HG03025 (cell line): ENCODE measurements at regions not wholly inside any gene's neighbourhood (a gene's known extent, or its start where the extent isn't known, plus 50 kb on each side); places are given as distances from the start of the nearest gene placed in this dataset.
"Not testable (repeated sequence)": the region's sequence is repeated elsewhere in the genome, so short reads cannot be mapped to it uniquely, and the experiment has no call there.

ENCODE experiments used
- ATAC-seq: cut with Tn5 transposase; IDR thresholded peaks from one replicate; pipeline ENCODE4 v1.9.1; 2021; ENCODE audit warnings: mild to moderate bottlenecking, moderate library complexity; ENCODE audit not compliant: unreplicated experiment, low FRiP score

DNA sequence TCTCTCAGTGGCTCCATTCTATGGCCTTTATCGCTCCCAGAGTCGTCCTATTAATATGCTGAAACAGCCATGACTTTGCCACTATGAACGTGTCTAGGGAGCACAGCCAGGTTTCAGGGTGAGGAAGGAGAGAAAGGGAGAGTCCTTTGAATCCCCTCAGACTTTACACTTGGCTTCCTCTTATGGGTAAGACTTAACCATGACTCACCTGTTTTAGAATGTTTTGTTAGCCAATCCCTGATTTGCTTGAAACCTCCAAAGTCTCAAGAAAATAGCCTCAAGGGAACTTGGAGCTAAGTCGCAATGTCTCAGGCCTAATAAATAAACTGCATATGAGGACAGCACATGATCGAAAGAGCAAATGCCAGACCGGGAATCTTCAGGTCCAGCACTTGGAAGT, 131.2 kb upstream of the RCN1 start:
- no peak for ATAC-seq

DNA sequence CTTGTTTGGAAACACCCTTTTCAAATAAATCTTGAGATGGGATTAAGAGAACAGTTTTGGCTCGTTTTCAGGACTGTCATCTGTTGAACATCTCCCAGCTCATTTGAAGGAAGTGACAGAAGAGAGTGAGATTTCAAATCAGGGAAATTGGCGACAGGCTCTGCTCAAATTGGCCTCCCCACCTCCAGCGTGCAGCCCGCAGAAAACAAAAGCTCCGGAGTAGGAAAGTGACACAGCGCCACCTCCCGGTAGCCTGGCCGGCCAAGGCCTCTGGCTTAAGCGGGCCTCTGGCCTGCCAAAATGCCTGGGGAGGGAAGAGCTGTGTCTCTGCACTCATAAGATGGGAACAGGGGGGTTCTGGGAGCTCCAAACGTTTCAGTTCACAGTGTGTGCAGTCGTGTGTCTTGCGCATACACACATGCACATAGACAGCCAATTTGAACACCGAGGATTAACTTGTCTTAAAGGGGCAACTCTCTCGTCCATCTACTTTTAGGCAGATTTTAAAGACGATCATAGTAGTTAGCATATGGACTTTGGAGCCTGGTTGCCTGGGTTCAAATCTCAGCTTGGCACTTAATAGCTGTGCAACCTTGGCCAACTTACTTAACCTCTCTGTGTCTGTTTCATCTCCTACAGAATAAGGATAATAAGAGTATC, 132.7 kb upstream of the RCN1 start:
- peak; percentile 64 for ATAC-seq

DNA sequence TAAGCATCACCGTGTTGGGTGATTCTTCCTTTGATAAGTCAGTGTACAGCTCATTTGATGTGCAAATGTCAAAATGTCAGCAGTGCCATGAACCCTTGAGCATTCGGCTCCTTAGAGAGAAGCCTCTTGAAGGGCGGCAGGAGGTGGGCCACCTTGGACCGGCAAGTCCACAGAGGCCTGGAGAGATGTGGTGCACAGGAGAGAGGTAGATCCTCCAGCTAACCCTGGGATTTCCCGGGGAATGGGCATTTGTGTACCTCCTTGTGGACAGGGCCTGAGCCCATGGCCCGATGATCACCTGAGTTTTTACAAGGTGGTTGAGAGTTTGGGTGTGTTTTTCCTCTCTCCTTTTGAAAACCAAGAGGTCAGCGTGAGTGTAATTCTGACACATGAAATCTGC, 133.2 kb upstream of the RCN1 start:
- no peak for ATAC-seq

DNA sequence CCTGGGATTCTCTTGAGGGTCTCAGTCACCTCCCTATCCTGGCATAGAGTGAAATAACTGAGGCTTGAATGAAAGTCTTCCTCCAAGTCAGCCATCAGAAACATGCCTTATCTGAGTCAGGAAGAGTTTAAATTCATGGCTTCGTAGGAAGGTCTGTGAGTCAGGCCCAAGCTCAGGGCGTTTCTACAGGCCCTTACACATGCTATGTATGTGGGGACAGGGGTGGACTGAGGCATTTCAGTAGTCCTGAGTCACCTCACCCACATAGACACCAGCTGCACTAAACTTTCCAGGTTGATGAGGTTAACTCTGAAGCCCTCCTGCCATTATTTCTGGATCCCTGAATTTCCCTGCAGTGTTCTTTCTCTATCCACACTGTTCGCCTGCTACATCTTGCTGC, 134.6 kb upstream of the RCN1 start:
- no peak for ATAC-seq

DNA sequence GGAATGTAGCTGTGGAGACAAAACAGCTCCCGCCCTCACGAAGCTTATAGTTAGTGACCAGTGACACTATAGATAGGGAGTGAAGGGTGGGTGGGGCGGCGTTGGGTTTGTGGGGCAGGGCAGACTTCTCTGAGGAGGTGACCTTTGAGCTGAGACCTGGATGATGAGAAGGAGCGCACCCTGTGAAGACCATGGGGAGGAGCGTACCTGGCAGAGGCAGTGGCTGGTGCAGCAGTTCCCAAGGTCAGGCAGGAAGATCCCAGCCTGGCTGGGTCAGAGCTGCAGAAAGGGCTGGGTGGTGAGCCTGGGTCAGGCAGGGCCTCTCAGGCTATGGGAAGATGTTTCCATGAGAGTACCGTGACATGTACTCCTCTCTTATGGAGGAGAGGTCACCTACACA, 135.0 kb upstream of the RCN1 start:
- ATAC-seq: no peak

DNA sequence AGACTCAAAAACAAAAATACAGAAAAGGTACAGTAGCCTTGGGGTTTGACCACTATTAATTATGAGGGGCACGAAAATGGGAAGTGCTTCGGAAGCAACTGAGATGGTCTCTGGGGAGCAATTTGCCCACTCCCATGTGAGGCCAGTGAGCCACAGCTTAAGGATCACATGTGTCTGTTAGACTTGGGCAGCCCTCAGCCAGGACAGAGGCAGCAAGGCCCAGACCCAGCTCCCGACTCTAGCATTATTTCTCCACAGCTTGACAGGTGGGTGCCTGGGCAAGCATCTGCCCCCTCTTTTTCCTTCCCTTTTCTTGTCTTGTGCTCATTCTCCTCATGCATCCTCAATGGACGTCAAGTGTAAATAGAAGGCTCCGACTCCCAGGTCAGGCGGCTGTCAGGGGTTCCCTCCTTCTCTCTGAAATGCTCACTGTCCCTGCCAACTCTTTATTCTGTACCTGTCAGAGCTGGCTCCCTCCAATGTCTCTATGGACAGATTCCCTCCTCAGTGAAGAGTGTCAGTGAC, 137.0 kb upstream of the RCN1 start:
- ATAC-seq: no peak

DNA sequence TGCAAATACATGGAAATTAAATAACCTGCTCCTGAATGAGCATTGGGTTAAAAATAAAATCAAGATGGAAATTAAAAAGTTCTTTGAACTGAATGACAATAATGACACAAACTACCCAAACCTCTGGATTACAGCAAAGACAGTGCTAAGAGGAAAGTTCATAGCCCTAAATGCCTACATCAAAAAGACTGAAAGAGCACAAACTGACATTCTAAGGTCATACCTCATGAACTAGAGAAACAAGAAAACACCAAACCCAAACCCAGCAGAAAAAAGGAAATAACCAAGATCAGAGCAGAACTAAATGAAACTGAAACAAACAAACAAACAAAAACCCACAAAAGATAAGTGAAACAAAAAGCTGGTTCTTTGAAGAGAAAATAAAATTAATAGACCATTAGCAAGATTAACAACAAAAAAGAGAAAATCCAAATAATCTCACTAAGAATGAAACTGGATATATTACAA, 138.6 kb upstream of the PAX6 start:
- not testable (repeated sequence) for ATAC-seq

DNA sequence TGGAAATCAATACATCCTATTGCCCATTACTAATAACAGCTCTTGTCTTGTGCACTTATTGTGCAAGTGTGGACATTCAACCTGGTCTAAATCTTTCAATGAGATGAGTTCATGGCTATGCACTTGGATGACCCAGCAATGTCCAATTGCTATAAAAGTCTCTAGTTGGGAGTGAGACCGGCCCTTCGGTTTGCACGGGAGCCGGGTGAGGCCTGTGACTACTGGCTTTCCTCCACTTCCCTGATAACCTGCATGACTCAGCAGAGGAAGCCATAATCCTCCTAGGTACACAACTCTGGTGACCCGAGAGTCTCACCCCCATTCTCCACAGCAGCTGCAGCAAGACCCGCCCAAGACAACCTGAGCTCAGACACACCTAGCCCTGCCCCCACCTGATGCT, 135.9 kb upstream of the PAX6 start:
- no peak for ATAC-seq

DNA sequence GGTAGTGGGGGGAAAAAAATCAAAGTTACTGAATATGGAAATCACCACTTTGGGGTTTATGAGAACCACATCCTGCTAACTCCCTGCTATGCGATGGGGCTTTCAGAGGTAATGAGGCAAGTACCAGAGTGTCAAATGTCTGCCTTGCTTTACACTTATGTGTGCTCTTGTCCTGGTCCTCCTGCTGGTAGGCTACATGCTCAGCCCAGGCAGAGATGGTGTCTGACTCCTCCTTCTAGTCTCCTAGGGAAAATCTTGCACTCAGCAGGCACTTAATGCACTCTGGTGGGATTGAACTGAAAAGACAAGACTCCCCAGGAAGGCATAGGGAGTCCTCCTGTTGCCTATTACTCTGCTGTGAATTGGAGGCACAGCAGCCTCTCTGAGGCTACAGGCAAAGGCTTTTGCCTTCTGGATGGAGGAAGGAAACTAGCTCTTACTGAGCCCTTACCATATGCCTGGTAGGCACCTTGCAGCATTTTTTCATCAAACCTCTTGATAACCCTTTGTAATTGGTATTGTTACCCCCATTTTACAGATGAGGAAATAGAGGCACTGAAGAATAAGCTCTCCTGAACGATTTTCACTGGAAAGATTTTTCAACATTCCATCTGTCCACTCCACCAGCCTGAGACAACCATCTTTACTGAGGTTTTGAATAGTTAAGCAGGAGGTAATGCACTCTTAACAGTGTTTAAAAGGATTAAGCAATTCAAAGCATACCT, 132.1 kb upstream of the PAX6 start:
- ATAC-seq: peak; percentile 59

DNA sequence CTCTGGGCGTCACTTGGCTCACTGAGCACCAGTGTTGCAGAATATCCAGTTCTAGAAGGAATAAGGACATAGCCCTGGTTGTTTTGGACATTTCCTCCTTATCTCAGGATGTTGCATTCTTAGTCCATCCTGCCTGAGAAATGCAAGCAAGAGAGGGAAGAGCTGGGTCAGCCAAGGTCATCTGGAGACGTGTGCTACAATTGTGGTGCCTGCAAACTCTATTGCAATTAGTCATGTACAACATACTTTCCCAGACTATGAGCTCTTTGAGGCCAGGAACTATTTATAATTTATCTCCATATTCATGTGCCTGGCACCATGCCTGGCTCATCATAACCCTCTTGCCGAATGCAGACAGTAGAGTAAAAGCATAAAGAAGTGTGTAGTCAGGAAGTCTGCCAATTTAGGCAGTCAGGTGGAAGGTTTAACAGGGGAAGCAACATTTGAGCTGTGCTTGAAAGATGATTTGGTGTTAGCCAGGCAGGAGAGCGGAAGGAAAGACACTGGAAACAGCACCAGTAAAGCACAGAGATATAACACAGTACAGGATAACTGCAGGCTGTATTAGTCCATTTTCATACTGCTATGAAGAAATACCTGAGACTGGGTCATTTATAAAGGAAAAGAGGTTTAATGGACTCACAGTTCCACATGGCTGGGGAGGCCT, 129.4 kb upstream of the PAX6 start:
- no peak for ATAC-seq

DNA sequence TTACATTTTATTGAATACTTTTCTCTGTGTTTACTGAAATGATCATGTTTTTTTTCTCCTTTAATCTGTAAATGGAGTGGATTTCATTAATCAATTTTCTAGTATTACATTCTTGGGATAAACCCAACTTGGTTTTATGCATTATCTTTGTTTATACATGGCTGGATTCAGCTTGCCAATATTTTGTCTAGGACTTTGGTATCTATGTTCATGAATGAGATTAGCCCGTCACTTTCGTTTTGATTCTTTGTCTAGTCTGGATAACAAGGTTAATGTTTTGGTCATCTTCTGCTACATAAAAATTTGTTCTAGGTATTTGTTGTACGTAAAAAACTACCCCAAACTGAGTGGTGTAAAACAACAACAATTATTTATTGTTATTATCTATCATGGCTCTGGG, 127.9 kb upstream of the PAX6 start:
- no peak for ATAC-seq

DNA sequence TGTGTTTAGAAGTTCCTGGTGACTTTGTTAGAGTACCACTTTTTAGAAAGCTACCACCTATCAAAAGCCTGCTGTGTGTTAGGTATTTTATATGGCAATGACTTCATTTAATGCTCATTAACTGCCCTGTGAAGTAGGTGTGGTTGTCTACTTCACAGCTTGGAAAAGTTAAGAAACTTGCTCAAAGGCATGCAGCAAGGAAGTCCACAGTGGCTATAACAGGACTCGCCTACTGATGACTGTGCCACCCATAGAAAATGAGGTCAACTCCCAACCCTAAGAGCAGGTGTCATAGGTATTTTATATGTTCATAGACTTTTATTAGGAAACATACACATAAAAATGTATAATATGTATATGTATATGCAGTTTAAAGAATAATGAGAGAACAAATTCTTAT, 125.2 kb upstream of the PAX6 start:
- no peak for ATAC-seq

DNA sequence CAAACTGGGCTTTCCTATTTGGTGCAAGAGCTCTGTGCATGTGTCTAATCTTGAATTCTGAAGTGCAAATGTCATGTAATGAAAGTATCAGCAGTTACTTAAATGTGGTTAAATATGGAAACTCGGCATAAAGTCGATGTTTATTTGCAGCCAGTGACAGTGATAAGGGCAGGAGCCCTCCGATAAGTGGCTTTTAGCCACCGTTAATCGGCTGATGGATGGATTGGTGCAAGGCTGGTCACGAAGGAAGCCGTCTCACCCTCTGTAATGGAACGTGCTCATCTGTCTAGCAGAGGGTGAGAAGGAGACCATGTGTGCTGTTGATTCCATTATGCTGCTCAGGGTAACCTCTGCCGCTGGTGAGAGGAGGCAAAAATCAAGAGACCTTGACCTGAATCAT, 121.8 kb upstream of the PAX6 start:
- no peak for ATAC-seq

DNA sequence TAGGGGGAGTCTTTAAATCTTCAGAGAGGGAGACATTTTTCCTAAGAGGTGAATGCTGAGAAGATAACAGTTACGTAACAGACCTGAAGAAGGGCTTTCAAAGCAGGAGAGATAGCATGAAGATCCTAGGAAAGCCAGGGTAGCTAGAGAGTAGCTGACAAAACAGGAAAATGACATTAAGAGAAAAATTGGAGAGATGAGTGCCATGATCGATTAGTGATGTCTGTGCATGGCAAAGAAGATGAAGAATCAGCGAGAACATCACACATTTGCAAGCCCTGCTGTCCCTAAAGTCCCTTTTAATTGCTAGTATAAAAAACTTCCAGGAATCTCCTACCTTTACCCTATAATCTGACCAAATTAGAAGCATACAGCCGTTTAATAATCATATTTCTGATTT, 116.9 kb upstream of the PAX6 start:
- no peak for ATAC-seq

DNA sequence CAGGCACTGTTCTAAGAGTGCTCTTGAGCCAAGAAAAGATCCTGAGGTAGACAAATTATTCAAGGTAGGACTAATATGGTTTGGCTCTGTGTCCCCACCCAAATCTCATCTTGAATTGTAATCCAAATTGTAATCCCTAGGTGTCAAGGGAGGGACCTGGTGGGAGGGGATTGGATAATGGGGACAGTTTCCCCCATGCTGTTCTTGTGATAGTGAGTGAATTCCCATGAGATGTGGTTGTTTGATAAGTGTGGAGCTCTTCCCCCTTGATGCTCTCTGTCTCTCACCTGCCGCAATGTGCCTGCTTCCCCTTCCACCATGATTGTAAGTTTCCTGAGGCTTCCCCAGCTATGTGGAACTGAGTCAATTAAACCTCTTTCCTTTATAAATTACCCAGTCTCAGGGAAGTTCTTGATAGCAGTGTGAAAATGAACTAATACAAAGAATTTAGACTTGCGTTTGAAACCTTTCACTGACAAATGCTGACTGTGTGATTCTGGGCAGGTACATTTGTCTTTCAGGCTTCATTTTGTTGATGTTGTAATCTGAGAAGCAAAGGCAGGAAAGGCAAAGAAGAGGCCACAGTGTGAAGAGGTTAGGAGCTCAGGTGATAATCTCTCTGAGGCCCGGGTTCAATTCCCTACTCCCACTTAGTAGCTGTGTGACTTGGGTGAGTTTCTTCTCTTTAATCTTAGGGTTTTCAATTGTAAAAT, 115.8 kb upstream of the PAX6 start:
- ATAC-seq: no peak

DNA sequence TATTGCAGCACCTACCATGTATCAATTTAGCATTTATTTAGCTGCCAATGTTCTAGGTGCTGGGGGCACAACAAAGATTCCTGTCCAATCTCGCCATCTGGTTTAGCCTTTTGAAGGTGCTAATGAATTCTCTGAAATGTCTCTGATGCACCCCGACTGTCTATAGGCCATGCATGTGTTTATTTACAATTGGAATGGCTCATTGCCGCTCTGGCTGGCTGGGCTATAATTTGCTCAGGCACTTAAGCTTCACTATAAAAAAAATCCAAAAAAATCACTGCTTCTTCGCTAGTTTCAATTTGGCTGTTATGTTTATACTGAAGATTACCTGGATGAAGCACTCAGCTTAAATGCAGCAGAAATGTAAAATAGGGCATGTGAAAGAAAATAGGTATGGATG, 115.0 kb upstream of the PAX6 start:
- ATAC-seq: no peak

DNA sequence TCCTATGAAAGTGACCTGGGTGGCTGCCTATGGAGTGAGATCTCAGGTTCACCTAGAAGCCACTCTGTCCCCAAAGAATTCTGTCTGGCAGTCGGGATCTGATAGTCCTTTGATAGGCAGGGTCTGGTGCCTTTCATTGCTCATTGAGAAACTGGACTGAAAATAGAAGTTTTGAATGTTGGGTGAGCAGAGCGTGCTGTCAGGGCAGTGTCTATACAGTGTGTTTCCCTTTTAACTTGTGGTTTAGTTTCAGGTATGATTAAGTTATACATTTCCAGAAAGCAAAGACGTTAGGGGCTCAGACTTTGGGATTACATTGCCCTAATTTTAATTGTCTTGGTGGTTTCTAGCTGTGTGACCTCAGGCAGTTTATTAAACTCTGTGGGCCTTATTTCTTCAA, 111.3 kb upstream of the PAX6 start:
- no peak for ATAC-seq

DNA sequence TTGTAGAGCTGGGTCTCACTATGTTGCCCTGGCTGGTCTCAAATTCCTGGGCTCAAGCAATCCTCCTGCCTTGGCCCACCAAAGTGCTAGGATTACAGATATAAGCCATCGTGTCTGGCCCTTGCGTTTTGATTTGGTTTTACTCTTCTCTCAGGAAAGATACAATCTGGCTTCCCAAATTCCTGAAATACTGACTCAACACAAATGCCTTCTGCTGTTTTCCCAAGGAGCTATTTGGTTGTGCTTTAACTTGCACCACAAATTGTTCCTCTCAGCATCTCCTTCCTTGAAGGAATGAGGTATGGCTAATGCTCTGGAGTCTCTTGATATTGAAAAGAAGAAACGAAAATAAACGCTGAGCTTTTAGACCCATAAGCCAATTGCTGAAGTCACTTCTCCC, 110.0 kb upstream of the PAX6 start:
- no peak for ATAC-seq

DNA sequence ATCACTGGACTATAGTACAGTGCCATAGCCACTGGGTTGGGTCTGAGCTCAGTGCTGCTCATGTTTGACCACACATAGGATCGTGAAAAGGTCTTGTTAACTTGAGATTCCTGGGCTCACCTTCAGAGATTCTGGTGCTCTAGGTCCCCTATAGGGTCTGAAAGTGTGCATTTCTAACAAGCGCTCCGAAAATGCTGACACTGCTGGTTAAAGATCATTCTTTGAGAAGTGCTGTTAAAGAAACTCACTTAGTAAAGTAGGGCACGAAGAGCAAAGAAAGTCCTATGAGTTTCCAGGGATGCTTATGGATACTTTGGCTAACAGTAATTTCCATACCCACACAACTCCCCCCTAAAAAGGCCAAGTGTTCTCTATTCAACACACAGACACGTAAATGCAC, 108.1 kb upstream of the PAX6 start:
- no peak for ATAC-seq

DNA sequence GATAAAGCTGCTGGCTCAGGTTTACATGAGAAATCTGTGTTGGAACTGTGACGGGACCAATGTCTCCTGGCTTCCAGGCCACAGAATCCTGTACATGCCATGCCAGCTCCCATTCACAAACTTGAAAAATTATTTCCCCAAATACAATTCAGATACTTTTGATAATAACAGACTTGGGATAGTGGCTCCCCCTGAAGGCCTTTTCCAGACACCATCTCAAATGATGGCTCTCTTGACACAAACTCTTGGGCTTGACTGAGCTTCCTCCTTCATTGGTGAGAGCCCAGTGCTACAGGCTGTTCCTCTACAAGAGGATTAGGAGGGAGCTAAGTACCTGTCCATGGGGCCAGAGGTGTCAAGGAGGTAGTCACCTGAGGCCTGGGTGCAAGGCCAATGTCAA, 104.7 kb upstream of the PAX6 start:
- ATAC-seq: no peak

DNA sequence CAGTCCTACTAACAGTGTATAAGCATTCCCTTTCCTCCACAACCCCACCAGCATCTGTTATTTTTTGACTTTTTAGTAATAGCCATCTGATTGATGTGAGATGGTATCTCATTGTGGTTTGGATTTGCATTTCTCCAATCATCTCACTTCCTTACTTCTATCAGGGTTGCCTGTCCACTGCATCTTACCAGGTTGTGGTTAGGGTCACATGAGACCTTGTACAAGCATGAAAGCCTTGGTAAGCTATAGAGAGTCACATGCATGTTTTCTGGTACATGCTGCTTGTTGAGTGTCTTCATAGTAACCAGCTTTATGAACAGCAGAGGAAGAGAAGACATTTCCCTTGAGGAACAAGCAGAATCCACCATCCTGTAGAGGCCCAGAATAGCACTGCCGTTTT, 102.9 kb upstream of the PAX6 start:
- ATAC-seq: no peak
